Astrocyte (in vitro differentiated cells and primary cell): ENCODE measurements at regions not wholly inside any gene's neighbourhood (a gene's known extent, or its start where the extent isn't known, plus 50 kb on each side); places are given as distances from the start of the nearest gene placed in this dataset.
A peak's percentile ranks its signal among the peaks of the same experiment; 100 is the strongest.

Experiments used
- DNase-seq: peaks from one replicate; pipeline ENCODE4 v3.0.0-alpha.2; 2010; ENCODE audit warnings: low read depth
- FAIRE-seq: peaks from 2 replicates; lab custom pipeline; 2011; peaks lifted over from hg19 to GRCh38; lab: Jason Lieb, UNC
- H2AFZ ChIP-seq: 2 replicates; pipeline ENCODE4 v1.6.0; 2012; ENCODE audit warnings: low read depth, low read length, inconsistent platforms
- H3K27ac ChIP-seq: 2 replicates; pipeline ENCODE4 v1.5.1; 2011; ENCODE audit warnings: low read depth, low read length, inconsistent platforms
- H3K27me3 ChIP-seq: 2 replicates; pipeline ENCODE4 v1.6.0; 2011; ENCODE audit warnings: low read length, inconsistent platforms; ENCODE audit not compliant: insufficient read depth
- H3K36me3 ChIP-seq: 2 replicates; pipeline ENCODE4 v1.5.1; 2011; ENCODE audit warnings: low read length, inconsistent platforms; ENCODE audit not compliant: insufficient read depth
- H3K4me1 ChIP-seq: 2 replicates; pipeline ENCODE4 v1.5.1; 2011; ENCODE audit warnings: low read length, inconsistent platforms; ENCODE audit not compliant: insufficient read depth
- H3K4me2 ChIP-seq: 2 replicates; pipeline ENCODE4 v1.6.0; 2012; ENCODE audit warnings: low read length, inconsistent platforms
- H3K4me3 ChIP-seq: 2 replicates; pipeline ENCODE4 v1.5.1; 2011; ENCODE audit warnings: low read depth, mild to moderate bottlenecking, low read length, inconsistent platforms; ENCODE audit not compliant: insufficient read depth
- H3K79me2 ChIP-seq: 2 replicates; pipeline ENCODE4 v1.6.0; 2012; ENCODE audit warnings: mild to moderate bottlenecking, low read length, inconsistent platforms; ENCODE audit not compliant: insufficient read depth
- H3K9ac ChIP-seq: 2 replicates; pipeline ENCODE4 v1.6.0; 2012; ENCODE audit warnings: mild to moderate bottlenecking, low read length, inconsistent platforms
- H3K9me3 ChIP-seq: 2 replicates; pipeline ENCODE4 v1.5.1; 2012; ENCODE audit warnings: low read depth, mild to moderate bottlenecking, low read length, inconsistent platforms; ENCODE audit not compliant: insufficient read depth
- H4K20me1 ChIP-seq: 2 replicates; pipeline ENCODE4 v1.6.0; 2012; ENCODE audit warnings: low read length, inconsistent platforms; ENCODE audit not compliant: insufficient read depth
- H3K27ac Mint-ChIP-seq: one replicate; pipeline ENCODE4 v1.8.0; 2021; ENCODE audit warnings: mild to moderate bottlenecking, mixed read lengths; ENCODE audit not compliant: unreplicated experiment
- H3K27me3 Mint-ChIP-seq: one replicate; pipeline ENCODE4 v1.8.0; 2021; ENCODE audit warnings: low read depth, mixed read lengths; ENCODE audit not compliant: unreplicated experiment
- H3K36me3 Mint-ChIP-seq: one replicate; pipeline ENCODE4 v1.8.0; 2021; ENCODE audit warnings: low read depth, mixed read lengths; ENCODE audit not compliant: unreplicated experiment
- H3K4me1 Mint-ChIP-seq: one replicate; pipeline ENCODE4 v1.8.0; 2021; ENCODE audit warnings: low read depth, mixed read lengths; ENCODE audit not compliant: unreplicated experiment
- H3K4me3 Mint-ChIP-seq: one replicate; pipeline ENCODE4 v1.8.0; 2021; ENCODE audit warnings: mild to moderate bottlenecking, moderate library complexity, mixed read lengths; ENCODE audit not compliant: unreplicated experiment
- H3K9me3 Mint-ChIP-seq: one replicate; pipeline ENCODE4 v1.8.0; 2021; ENCODE audit warnings: mild to moderate bottlenecking, mixed read lengths; ENCODE audit not compliant: unreplicated experiment
- CTCF ChIP-seq: IDR thresholded peaks from 2 replicates; pipeline ENCODE4 v1.5.1; 2011; ENCODE audit warnings: low read depth, mild to moderate bottlenecking, inconsistent platforms, low read length, moderate library complexity; ENCODE audit not compliant: insufficient read depth
- EZH2 ChIP-seq: IDR thresholded peaks from 2 replicates; pipeline ENCODE4 v1.6.1; 2012; ENCODE audit warnings: mild to moderate bottlenecking, low read length, inconsistent platforms; ENCODE audit not compliant: insufficient read depth

DNA sequence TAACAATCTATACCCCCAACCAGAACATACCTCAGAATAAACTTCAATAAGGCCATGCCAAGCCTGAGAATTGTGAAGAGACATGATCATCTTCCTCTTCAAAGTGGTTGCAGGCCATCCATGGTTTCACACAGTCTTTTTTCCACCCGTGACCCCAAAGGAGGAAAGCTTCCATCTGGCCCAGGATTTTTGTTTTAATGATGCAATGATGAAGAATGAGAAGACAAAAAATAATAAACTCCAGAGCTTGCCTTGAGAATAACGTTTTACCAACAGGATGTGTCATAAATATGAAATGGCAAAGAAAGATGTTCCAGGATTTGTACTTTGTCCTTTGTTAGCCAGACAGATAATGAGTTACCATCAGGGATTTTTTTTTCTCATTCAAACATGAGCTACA lies 201.9 kb downstream of the WNT5A start:
- Histone ChIP-seq H4K20me1 (no peaks in the 10 kb centered on the region), H3K9ac (no peak overlapping the region), H3K79me2 (no peaks in the 10 kb centered on the region), H3K36me3 (no peaks in the 10 kb centered on the region), H3K4me1 (no peaks in the 10 kb centered on the region), H2AFZ (no peak overlapping the region), H3K27me3 (no peaks in the 10 kb centered on the region), H3K4me2 (no peak overlapping the region), H3K9me3 (no peaks in the 10 kb centered on the region), H3K4me3 (no peak overlapping the region), H3K27ac (no peak overlapping the region)
- Mint-ChIP-seq H3K4me3 (no peak overlapping the region), H3K9me3 (peaks cover 2% of the 10 kb centered on the region), H3K36me3 (no peaks in the 10 kb centered on the region), H3K27me3 (no peaks in the 10 kb centered on the region), H3K4me1 (peaks cover 4% of the 10 kb centered on the region), H3K27ac (no peak overlapping the region)
- no peak for DNase-seq
- TF ChIP-seq EZH2, result no peak
- TF ChIP-seq CTCF, result no peak
- FAIRE-seq, result peak; percentile 49

DNA sequence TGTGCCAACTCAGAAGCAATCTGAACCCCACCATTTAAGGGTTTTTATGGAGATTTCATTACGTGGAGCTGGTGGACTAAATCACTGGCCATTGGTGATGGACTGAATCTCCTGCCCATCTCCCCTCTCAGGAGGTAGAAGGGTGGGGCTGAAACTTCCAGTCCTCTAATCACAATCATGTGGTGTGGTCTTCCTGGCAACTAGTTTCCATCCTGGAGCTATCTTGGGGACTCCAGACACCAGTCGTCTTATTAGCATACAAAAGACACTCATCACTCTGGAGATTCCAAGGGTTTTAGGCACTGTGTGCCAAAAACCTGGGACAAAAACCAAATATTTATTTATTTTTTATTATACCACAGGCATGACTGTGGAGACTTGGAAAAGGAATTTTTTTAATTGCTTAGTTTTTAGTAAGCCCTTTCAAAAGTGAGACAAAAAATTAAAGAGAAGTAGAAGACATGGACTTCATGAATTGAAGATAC lies 203.6 kb downstream of the WNT5A start:
- DNase-seq, result no peak
- TF ChIP-seq CTCF (no peak), EZH2 (no peak)
- Histone ChIP-seq H4K20me1 (no peaks in the 10 kb centered on the region), H3K9ac (no peak overlapping the region), H2AFZ (no peak overlapping the region), H3K9me3 (no peaks in the 10 kb centered on the region), H3K4me1 (no peaks in the 10 kb centered on the region), H3K36me3 (no peaks in the 10 kb centered on the region), H3K27ac (no peak overlapping the region), H3K79me2 (no peaks in the 10 kb centered on the region), H3K27me3 (no peaks in the 10 kb centered on the region), H3K4me2 (no peak overlapping the region), H3K4me3 (no peak overlapping the region)
- H3K9me3 Mint-ChIP-seq, result no peaks in the 10 kb centered on the region
- H3K36me3 Mint-ChIP-seq, result no peaks in the 10 kb centered on the region
- H3K4me1 Mint-ChIP-seq, result no peaks in the 10 kb centered on the region
- no peaks in the 10 kb centered on the region for H3K27me3 Mint-ChIP-seq
- no peak overlapping the region for H3K27ac Mint-ChIP-seq
- no peak overlapping the region for H3K4me3 Mint-ChIP-seq
- peak; percentile 20 for FAIRE-seq

- H3K9me3 Mint-ChIP-seq, result no peaks in the 10 kb centered on the region
- Histone ChIP-seq H3K4me1 (no peaks in the 10 kb centered on the region), H3K79me2 (no peaks in the 10 kb centered on the region), H3K4me2 (no peak overlapping the region), H3K27me3 (no peaks in the 10 kb centered on the region), H3K9ac (no peak overlapping the region), H4K20me1 (no peaks in the 10 kb centered on the region), H3K9me3 (no peaks in the 10 kb centered on the region), H2AFZ (peak overlapping the region; percentile 6), H3K27ac (no peak overlapping the region), H3K4me3 (no peak overlapping the region), H3K36me3 (no peaks in the 10 kb centered on the region)
- no peak overlapping the region for H3K4me3 Mint-ChIP-seq
- DNase-seq, result no peak
- H3K36me3 Mint-ChIP-seq, result no peaks in the 10 kb centered on the region
- H3K27me3 Mint-ChIP-seq, result no peaks in the 10 kb centered on the region
- FAIRE-seq, result no peak
- H3K27ac Mint-ChIP-seq, result no peak overlapping the region
- no peak for TF ChIP-seq CTCF
- no peak for TF ChIP-seq EZH2
- no peaks in the 10 kb centered on the region for H3K4me1 Mint-ChIP-seq
Observed at GRCh38 chr3:55282994-55283393, 204.1 kb downstream of the WNT5A start.
